Progenitor cell of endocrine pancreas (in vitro differentiated cells): ENCODE measurements at regions not wholly inside any gene's neighbourhood (a gene's known extent, or its start where the extent isn't known, plus 50 kb on each side); places are given as distances from the start of the nearest gene placed in this dataset.

ENCODE experiments used
- DNase-seq: peaks from one replicate; pipeline ENCODE4 v3.0.0; 2021; ENCODE audit warnings: low spot score; ENCODE audit not compliant: unreplicated experiment
- H3K27ac Mint-ChIP-seq: 2 replicates; pipeline ENCODE4 v1.8.0; 2021; ENCODE audit warnings: mild to moderate bottlenecking, moderate library complexity, mixed read lengths
- H3K27me3 Mint-ChIP-seq: 2 replicates; pipeline ENCODE4 v1.8.0; 2021; ENCODE audit warnings: mixed read lengths
- H3K36me3 Mint-ChIP-seq: 2 replicates; pipeline ENCODE4 v1.8.0; 2022; ENCODE audit warnings: mixed read lengths; ENCODE audit not compliant: insufficient read depth
- H3K4me1 Mint-ChIP-seq: 2 replicates; pipeline ENCODE4 v1.8.0; 2021; ENCODE audit warnings: low read depth, mixed read lengths
- H3K4me3 Mint-ChIP-seq: 2 replicates; pipeline ENCODE4 v1.8.0; 2021; ENCODE audit warnings: low read depth, mild to moderate bottlenecking, moderate library complexity, mixed read lengths
- H3K9me3 Mint-ChIP-seq: 2 replicates; pipeline ENCODE4 v1.8.0; 2021; ENCODE audit warnings: low read depth, mixed read lengths
- TF ChIP-seq, protein P1 (sequence below): fragments of 200-600 bp; sonication (generic); IDR thresholded peaks from one replicate; pipeline ENCODE4 v1.5.0; 2021; ENCODE audit warnings: antibody characterized with exemption, mild to moderate bottlenecking; ENCODE audit not compliant: unreplicated experiment

- Mint-ChIP-seq H3K4me3 (no peak overlapping the region), H3K27ac (peak overlapping the region; percentile 55), H3K27me3 (no peaks in the 10 kb centered on the region), H3K4me1 (peaks cover 11% of the 10 kb centered on the region), H3K9me3 (no peaks in the 10 kb centered on the region), H3K36me3 (no peaks in the 10 kb centered on the region)
- no peak for DNase-seq
- TF ChIP-seq, protein P1, sequence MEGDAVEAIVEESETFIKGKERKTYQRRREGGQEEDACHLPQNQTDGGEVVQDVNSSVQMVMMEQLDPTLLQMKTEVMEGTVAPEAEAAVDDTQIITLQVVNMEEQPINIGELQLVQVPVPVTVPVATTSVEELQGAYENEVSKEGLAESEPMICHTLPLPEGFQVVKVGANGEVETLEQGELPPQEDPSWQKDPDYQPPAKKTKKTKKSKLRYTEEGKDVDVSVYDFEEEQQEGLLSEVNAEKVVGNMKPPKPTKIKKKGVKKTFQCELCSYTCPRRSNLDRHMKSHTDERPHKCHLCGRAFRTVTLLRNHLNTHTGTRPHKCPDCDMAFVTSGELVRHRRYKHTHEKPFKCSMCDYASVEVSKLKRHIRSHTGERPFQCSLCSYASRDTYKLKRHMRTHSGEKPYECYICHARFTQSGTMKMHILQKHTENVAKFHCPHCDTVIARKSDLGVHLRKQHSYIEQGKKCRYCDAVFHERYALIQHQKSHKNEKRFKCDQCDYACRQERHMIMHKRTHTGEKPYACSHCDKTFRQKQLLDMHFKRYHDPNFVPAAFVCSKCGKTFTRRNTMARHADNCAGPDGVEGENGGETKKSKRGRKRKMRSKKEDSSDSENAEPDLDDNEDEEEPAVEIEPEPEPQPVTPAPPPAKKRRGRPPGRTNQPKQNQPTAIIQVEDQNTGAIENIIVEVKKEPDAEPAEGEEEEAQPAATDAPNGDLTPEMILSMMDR, result no peak
Observed at GRCh38 chr7:82594665-82595064, 151.1 kb upstream of the CACNA2D1 start.

- Mint-ChIP-seq H3K27ac (no peak overlapping the region), H3K4me1 (peaks cover 11% of the 10 kb centered on the region)
- DNase-seq, result no peak
Observed at GRCh38 chr7:82593780-82594179, 150.2 kb upstream of the CACNA2D1 start.

GRCh38 chr7:82592416-82592815, 148.8 kb upstream of the CACNA2D1 start:
- TF ChIP-seq, protein P1, result no peak
- Mint-ChIP-seq H3K9me3 (peaks cover 2% of the 10 kb centered on the region), H3K36me3 (no peaks in the 10 kb centered on the region), H3K27me3 (no peaks in the 10 kb centered on the region), H3K27ac (no peak overlapping the region), H3K4me1 (peaks cover 11% of the 10 kb centered on the region), H3K4me3 (no peak overlapping the region)
- DNase-seq, result no peak

More at GRCh38 chr7:82593780-82594179, 150.2 kb upstream of the CACNA2D1 start:
- Mint-ChIP-seq H3K36me3 (no peaks in the 10 kb centered on the region), H3K27me3 (no peaks in the 10 kb centered on the region), H3K4me3 (no peak overlapping the region), H3K9me3 (no peaks in the 10 kb centered on the region)
- TF ChIP-seq, protein P1, result no peak

GRCh38 chr7:82579047-82579446, 135.5 kb upstream of the CACNA2D1 start:
- Mint-ChIP-seq H3K4me3 (no peak overlapping the region), H3K27me3 (no peaks in the 10 kb centered on the region), H3K36me3 (no peaks in the 10 kb centered on the region), H3K4me1 (no peaks in the 10 kb centered on the region), H3K9me3 (no peaks in the 10 kb centered on the region), H3K27ac (no peak overlapping the region)
- DNase-seq, result no peak
- TF ChIP-seq, protein P1, result no peak

- no peaks in the 10 kb centered on the region for H3K4me1 Mint-ChIP-seq
- H3K9me3 Mint-ChIP-seq, result no peaks in the 10 kb centered on the region
- TF ChIP-seq, protein P1, result no peak
Observed at GRCh38 chr7:82578430-82578829, 134.9 kb upstream of the CACNA2D1 start.

More at GRCh38 chr7:82578430-82578829, 134.9 kb upstream of the CACNA2D1 start:
- no peak for DNase-seq
- Mint-ChIP-seq H3K4me3 (no peak overlapping the region), H3K27me3 (no peaks in the 10 kb centered on the region), H3K27ac (no peak overlapping the region), H3K36me3 (no peaks in the 10 kb centered on the region)
